ENCODE measurements at regions not wholly inside any gene's neighbourhood (a gene's known extent, or its start where the extent isn't known, plus 50 kb on each side); places are given as distances from the start of the nearest gene placed in this dataset.

DNA sequence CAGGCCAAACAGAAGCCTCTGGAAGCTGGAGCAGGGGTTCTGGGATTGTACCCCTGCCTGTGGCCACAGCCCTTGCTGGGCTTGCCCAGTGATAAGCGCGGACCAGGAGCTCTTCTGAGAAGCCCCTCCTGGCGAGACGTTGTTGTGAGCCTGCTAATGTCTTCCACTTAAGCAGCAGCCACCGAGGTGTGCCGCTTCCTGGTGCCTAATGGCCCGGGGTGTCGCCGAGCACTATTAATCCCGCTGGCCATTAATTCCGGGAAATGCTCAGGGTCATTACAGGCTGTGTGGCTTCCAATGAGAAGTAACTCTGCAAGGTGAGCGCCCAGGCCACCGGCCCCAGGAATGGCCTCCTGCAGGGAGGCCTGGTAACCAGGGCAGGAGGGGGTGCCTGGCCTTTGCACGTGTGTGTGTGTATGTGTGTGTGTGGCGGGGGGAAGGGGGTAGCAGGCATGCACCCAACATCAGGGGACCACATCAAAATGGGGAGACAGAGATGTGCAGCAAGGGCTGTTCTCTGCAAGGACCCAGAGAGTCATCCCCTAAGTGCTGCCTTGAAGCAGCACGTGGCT is 175.0 kb downstream of the URI1 start:
- no peak for FAIRE-seq
- no peak for DNase-seq (ENCODE audit: insufficient read length, low spot score)
- TF ChIP-seq POLR2A (IDR thresholded peaks at IDR 0.05; ENCODE audit: low read depth, low read length), result no peak

DNA sequence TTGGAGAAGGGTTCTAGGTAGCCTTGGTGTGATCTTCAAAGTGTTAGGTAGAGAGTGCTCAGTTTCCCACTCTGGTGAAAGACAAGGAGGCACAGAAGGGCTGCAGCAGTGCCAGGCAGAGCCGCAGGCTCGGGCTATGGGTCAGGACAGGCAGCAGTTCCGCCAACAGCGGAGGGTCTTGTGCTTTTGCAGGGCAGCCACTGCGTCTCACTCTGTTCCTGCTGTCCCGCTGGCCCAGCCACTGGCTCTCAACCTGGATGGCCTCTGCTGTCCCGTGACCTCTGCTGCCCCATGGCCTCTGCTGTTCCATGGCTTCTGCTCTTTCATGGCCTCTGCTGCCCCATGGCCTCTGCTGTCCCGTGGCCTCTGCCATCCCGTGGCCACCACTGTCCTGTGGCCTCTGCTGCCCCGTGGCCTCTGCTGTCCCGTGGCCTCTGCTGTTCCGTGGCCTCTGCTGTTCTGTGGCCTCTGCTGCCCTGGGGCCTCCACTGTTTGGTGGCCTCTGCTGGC is 175.7 kb downstream of the URI1 start:
- no peak for TF ChIP-seq POLR2A (IDR thresholded peaks at IDR 0.05; ENCODE audit: low read depth, low read length)
- DNase-seq (ENCODE audit: insufficient read length, low spot score) (no peak), FAIRE-seq (no peak)

DNA sequence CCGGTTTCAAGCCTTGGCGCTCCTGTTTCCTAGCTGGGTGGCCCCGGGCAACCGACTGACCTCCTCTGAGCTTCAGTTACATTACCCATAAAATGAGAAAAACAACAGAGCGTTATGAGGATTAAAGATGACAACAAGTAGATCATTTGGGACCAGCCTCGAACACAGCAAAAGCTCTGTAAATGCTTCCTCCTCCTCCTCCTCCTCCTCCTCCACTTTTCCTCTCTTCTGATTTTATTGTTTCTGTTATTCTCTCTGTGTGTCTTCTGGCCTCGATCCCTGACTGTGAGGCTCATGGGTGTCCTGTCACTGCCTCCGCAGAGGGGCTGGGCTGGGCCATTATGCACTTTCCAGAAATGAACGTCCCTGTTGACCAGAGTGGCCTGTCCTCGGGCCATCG is 176.2 kb downstream of the URI1 start:
- no peak for DNase-seq (ENCODE audit: insufficient read length, low spot score)
- no peak for FAIRE-seq
- no peak for TF ChIP-seq POLR2A (IDR thresholded peaks at IDR 0.05; ENCODE audit: low read depth, low read length)

DNA sequence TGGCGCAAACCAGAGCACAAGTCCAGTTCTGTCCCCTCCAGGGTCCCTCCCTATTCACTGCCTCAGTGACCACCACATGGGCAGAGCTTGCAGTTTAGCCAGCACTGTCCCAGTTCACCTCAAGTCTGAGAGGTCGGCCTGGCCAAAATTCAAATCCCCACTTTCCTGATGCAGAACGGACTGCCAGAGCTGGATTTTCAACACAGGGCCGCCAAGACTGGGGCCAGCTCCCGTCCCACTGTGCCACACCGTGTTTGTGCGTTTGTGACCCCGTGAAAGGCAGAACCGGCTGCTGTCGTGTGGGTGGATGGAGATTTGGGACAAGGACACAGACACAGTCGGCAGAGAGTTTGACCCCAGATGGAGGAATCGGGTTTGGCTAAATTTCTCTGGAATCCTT is 176.7 kb downstream of the URI1 start:
- no peak for TF ChIP-seq POLR2A (IDR thresholded peaks at IDR 0.05; ENCODE audit: low read depth, low read length)
- FAIRE-seq (no peak), DNase-seq (ENCODE audit: insufficient read length, low spot score) (no peak)

DNA sequence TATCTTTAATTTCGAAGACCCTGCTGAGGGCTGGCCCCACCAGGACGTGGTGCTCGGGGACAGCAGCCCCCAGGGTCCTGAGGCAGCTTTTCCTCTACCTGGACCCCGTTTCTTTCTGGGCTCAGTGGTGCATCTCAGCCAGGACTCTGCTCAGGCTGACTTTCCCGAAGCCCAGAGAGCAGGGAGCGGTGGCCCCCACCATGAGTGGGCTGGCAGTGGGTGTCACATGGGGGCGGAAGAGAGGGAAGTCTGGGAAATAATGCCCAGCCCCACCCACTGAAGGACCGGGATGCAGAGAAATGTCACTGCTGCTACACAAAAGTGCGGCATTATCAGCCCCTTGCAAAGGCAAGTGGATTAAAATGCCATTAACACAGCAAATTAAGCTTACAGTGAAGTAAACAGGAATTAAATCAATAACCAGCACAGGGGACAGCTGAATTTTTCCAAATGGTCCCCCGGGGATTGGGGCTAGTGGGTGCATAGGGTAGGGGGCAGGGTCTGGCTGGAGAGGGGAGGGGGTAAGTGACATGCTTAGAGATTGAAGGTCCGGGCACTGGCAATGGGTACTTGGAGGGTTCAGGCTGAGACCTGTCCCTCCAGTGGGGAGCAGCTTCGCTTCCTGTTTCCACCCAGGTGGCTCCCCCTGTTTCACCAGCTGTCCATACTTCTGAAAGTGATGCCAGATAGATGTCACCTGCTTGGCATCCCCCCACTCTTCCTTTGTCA is 177.3 kb downstream of the URI1 start:
- FAIRE-seq (no peak), DNase-seq (ENCODE audit: insufficient read length, low spot score) (no peak)
- no peak for TF ChIP-seq POLR2A (IDR thresholded peaks at IDR 0.05; ENCODE audit: low read depth, low read length)

DNA sequence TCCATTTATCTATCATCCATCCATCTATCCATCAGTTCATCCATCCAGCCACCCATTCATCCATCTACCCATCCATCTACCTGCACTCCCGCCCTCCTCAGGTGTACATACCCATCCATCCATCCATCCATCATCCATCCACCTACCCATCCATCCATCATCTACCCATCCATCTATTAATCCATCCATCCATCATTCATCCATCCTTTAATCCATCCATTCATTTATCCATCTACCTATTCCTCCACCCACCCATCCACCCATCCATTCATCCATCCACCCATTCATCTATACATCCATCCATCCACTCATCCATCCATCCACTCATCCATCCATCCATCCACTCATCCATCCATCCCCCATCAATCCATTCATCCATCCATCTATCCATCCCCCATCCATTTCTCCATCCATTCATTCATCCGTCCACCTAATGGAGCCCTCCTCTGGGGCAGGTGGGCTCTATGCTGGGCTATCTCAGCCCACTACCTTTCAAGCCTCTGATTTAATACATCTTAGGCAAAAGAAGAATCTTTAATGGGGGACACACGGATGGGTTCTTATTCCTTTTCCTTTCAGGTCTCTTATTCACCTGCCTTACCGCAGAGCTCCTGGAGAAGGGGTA is 178.9 kb downstream of the URI1 start:
- no peak for TF ChIP-seq POLR2A (IDR thresholded peaks at IDR 0.05; ENCODE audit: low read depth, low read length)
- no peak for FAIRE-seq
- no peak for DNase-seq (ENCODE audit: insufficient read length, low spot score)

DNA sequence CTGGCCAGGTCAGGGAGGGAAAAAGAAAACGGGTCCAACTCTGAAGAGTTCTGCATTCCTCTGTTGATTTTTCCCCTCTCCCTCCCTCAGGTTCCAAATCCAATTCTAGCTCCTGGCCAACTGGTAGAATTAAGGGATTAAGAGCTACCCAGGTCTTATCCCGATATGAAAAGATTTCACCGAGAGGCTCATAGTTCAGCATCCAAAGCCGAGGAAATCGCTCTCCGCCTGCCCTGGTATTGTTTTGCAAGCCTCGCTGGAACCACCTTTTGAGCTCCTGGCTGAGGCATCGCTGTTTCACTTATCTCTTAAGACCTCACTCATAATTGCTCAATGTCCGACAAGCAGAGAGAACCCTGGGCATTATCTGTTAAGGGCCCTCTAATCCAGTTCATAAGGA is 180.4 kb downstream of the URI1 start:
- TF ChIP-seq POLR2A (IDR thresholded peaks at IDR 0.05; ENCODE audit: low read depth, low read length), result no peak
- DNase-seq (ENCODE audit: insufficient read length, low spot score) (no peak), FAIRE-seq (no peak)

DNA sequence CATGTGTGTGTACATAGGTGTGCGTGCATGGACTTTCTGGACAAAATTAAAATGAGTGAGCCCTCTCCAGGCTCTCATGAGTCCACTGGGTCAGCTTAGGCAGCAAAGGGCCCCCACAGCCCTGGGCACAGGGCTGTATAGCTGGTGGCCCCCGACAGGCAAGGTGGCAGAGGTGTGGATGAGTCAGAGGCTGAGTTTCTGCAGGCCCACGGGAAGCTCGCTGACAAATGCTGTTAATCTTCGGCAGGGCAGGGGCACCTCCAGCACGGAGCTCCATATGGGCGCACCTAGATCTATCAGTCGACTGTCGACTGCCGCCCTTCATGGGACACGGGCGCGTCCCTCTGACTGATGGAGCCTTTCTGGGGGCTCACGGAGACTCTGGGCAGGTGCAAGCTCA is 181.1 kb downstream of the URI1 start:
- DNase-seq (ENCODE audit: insufficient read length, low spot score), result no peak
- no peak for TF ChIP-seq POLR2A (IDR thresholded peaks at IDR 0.05; ENCODE audit: low read depth, low read length)
- FAIRE-seq, result no peak

DNA sequence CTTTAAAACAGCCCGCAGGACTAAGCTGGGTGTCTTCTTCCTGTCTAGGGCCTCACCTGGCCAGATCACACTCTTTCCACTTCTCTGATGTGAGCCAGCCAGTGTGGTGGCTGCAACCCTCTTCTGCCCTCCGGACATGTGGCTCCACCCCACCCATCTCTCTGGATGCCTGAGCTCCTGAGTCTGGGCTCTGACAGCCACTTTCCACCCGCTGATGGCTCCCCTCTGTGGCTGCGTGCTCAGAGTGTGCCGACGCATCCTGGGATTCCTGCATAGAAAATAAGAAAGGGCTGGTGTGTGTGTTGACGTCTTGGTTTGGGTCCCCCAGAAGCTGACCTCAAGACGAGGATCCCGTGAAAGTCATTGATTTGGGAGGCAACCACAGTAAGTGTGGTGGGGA is 181.6 kb downstream of the URI1 start:
- no peak for DNase-seq (ENCODE audit: insufficient read length, low spot score)
- no peak for TF ChIP-seq POLR2A (IDR thresholded peaks at IDR 0.05; ENCODE audit: low read depth, low read length)
- no peak for FAIRE-seq

DNA sequence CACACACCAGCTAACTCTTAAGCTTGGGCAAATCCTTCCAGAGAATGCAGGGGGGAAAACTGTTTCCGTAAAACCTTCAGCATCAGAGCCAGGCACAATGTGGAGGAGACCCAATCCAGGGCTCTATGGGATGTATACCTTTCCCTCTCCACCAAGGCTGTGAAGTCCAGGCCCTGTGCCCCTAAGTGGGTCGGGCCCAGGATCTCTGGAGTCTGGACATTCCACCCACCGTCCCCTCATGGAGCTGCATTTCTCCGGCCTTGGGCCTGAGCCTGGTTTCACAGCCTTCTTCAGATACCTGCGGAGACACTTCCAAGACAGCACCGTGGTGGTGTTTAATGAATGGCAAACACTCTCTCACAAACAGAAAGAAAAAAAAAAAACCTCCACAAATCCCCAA is 186.2 kb downstream of the URI1 start:
- DNase-seq (ENCODE audit: insufficient read length, low spot score) (no peak), FAIRE-seq (no peak)
- TF ChIP-seq POLR2A (IDR thresholded peaks at IDR 0.05; ENCODE audit: low read depth, low read length), result no peak

DNA sequence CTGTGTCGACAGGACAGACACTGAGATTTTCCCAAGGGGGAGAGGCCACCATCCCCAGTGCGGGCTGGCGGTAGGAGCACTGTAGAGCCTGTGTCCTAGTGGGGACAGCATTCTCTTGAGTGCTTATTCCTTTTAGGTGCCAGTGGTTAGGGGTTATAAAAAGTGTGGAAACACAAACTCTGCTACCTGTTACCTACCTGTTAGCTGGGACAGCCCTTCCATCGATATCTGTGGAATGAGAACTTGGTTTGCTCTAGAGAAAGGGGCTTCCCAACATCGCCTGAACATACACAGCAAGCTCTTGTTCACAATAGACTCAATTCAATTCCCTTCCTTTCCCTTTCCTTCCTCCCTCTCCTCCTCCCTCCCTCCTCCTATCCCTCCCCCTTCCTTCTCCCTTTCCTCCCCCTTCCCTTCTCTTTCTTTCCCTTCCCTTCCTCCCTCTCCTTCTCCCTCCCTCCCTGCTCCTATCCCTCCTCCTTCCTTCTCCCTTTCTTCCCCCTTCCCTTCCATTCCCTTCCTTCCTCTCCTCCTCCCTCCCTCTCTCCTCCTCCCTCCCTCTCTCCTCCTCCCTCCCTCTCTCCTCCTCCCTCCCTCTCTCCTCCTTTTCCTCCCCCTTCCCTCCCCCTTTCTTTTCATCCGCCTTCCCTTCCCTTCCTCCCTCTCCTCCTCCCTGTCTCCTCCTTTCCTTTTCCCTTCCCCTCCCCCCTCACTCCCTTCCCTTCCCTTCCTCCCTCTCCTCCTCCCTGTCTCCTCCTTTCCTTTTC is 188.5 kb downstream of the URI1 start:
- DNase-seq (ENCODE audit: insufficient read length, low spot score) (no peak), FAIRE-seq (no peak)
- TF ChIP-seq POLR2A (IDR thresholded peaks at IDR 0.05; ENCODE audit: low read depth, low read length), result no peak

DNA sequence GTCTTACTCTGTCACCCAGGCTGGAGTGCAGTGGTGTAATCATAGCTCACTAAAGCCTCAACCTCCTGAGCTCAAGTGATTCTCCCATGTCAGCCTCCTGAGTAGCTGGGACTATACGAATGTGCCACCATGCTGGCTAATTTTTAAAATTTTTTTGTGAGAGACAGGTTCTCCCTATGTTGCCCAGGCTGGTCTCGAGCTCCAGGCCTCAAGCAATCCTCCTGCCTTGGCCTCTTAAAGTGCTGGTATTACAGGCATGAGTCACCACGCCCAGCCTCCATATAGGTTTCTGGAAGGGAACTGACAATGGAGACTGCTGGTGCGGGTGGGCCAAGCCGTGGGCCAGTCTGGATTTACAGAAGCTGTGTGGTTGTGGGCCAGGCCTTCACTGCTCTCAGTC is 189.2 kb downstream of the URI1 start:
- no peak for DNase-seq (ENCODE audit: insufficient read length, low spot score)
- no peak for FAIRE-seq
- no peak for TF ChIP-seq POLR2A (IDR thresholded peaks at IDR 0.05; ENCODE audit: low read depth, low read length)

DNA sequence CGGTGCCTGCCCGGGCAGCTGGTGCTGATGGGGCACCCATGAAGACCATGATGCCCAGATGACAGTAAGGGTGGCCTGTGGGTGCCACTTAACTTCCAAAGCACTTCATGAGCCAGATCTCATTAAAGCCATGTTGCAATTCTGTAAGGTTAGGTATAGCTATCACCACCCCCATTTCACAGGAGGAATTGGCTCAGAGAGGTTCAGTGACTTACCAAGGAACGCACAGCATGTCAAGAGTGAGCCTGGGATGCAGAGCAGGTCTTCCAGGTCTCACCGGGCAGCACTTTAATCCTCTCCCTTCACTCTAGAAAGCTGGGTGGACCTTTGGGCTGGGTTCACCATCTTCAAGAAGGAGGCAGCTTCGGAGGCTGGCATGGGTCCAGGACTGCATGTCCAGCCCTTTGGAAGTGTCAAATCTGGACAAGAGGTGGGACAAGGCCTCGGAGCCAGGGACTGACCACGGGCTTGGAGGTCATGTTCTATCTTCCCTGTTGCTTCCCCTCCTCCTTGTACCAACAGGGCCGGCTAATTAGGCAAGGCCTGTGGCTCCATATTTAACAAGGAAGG is 189.8 kb downstream of the URI1 start:
- DNase-seq (ENCODE audit: insufficient read length, low spot score), result no peak
- no peak for TF ChIP-seq POLR2A (IDR thresholded peaks at IDR 0.05; ENCODE audit: low read depth, low read length)
- FAIRE-seq, result no peak
